ENCODE measurements at regions not wholly inside any gene's neighbourhood (a gene's known extent, or its start where the extent isn't known, plus 50 kb on each side); places are given as distances from the start of the nearest gene placed in this dataset.
"Not testable (repeated sequence)": the region's sequence is repeated elsewhere in the genome, so short reads cannot be mapped to it uniquely, and the experiment has no call there.

DNA sequence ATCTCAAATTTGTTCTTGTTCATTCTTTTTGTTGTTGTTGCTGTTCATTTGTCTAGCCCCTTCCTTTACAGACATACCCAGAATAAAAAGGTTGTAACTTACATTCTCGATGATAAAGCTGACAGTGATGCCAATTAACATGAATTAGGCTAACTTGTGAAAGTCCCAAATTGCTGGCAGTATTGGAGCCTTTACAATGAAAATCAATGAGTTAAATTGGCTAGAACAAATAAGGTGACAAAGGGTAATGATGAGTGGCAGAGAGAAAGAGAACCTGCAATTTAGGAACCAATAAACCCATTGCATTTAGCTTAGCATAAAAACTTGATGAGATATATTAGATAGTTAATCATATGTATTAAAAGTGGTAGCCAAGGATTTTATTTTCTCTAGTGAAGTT lies 521.0 kb downstream of the ADCYAP1 start:
- no peak for DNase-seq

DNA sequence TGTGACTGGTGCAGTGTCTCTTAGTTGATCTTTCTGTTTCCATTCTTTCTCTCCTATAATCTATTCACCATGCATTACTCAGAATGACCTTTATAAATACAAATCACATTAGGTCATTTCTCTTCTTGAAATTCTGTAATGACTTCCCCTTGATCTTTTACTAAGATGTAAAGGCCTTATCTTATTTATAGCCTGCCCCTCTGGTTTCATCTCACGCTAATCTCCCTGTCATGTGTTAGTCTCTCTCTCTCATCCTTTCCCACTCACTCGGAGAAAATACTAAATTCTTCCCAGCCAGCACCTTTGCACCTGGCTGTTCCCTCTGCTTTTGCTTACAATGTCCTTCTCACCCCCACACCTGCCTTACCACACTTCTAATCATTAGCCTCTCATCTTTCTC lies 530.8 kb downstream of the ADCYAP1 start:
- DNase-seq = no peak

DNA sequence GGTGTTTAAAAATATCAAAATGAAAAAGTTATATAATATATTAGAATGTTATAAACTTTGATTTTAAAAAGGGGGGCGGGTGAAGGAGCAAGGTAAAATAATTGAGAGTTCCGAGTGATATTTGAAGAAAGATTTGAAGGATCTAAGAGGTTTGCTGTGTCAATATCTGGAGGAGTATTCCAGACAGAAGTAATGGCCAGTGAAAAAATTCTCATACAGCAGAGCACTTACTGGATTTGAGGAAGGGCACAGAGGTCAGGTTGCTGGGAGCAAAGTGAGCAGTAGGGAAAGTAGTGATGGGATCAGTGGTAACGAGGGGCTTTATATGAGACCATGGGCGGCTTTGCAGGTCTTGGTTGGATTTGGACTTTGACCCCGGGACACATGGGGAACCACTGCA lies 531.5 kb downstream of the ADCYAP1 start:
- no peak for DNase-seq

DNA sequence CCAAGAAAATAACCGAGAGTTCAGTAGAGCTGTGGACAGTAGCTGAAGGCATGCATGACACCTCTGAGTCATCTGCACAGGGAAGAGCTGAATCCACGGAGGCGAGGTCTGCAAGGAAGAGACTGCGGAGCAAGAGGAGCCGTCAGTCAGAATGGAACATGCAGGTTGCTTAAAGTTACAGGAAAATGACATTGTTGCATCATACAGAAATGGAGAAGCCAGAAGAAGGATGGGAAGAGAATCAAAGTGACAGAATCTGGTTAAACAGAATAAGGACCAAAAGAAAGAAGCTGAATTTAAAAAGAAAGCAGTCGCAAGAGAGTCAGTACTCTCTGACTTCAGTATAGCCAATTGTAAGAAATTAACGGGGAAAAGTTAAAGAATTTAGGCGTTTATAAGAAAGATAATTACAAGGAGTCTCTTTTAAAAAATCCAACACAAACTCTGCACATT lies 533.8 kb downstream of the ADCYAP1 start:
- DNase-seq = no peak

DNA sequence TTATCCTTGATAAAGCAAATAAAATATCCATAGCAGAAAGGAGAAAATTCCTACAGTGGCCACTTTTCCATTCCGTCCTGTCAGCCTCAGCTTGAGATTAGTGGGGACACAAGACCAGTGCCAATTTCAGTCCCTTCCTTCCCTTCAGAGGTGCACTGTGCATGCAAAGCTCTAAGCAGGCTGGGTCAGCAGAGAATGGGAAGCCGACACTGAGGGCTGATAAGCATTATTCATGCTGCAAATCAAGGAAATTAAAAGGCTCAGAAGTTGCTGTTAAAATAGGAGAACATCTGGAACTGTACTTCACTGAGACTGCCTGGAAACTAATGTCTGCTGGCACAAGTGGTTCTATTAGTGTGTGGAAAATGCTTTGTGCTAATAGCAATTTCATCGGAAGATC lies 534.3 kb downstream of the ADCYAP1 start:
- no peak for DNase-seq

DNA sequence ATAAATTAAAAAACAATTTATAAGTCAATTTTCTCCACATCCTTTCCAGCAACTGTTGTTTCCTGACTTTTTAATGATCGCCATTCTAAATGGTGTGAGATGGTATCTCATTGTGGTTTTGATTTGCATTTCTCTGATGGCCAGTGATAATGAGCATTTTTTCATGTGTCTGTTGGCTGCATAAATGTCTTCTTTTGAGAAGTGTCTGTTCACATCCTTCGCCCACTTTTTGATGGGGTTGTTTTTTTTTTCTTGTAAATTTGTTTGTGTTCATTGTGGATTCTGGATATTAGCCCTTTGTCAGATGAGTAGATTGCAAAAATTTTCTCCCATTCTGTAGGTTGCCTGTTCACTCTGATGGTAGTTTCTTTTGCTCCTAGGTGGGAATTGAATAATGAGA lies 539.4 kb downstream of the ADCYAP1 start:
- not testable (repeated sequence) for DNase-seq

DNA sequence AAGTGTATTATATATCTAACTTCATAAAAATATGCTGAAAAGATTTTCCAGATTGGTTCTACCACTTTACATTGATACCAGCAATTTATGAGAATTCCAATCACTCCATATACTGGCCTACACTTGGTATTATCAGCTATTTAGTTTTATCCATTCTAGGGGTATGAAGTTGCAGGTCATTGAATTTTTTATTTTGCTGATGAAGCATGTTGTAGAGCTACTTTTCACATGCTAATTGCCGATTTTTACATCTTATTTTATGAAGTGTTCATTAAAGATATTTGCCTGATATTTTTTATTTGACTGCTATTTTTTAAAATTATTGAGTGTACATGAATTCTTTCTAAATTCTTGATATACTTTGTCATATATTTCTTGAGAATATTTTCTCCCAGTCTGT lies 542.1 kb downstream of the ADCYAP1 start:
- DNase-seq = no peak

DNA sequence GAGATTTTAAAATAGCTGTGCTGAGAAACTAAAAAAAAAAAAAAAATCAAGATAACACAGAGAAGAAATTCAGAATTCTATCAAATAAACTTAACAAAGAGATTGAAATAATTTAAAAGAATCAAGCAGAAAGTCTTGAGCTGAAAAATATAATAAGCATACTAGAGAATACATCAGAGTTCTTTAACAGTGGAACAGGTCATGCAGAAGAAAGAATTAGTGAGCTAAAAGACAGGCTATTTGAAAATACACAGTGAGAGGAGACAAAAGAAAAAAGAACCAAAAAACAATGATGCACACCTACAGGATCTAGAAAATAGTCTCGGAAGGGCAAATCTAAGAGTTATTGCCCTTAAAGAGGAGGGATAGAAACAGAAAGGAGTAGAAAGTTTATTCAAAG lies 548.1 kb downstream of the ADCYAP1 start:
- no peak for DNase-seq

DNA sequence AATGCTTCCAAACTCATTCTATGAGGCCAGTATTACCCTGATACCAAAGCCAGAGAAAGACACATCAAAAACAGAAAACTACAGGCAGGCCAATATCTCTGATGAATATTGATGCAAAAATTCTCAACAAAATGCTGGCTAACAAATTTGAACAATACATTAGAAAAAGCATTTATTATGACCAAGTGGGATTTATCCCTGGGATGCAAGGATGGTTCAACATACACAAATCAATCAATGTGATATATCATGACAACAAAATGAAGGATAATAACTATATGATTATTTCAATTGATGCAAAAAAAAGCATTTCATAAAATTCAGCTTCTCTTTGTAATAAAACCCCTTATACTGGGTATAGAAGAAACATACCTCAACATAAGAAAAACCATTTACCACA lies 550.9 kb downstream of the ADCYAP1 start:
- no peak for DNase-seq

DNA sequence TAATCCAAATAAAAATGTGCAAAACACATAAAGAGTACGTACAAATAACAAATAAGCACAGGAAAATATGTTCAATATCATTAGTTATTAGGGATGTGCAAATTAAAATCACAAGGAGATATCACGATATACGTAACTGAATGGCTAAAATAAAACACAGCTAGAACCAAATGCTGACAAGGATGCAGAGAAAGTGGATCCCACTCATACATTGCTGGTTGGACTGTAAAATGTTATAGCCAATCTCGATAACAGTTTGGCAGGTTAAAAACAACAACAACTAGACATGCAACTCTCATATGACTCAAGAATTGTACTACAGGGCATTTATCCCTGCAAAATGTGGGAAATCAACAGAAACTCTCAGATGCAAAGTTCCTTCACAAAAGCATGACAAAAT lies 553.9 kb downstream of the ADCYAP1 start:
- DNase-seq = no peak

DNA sequence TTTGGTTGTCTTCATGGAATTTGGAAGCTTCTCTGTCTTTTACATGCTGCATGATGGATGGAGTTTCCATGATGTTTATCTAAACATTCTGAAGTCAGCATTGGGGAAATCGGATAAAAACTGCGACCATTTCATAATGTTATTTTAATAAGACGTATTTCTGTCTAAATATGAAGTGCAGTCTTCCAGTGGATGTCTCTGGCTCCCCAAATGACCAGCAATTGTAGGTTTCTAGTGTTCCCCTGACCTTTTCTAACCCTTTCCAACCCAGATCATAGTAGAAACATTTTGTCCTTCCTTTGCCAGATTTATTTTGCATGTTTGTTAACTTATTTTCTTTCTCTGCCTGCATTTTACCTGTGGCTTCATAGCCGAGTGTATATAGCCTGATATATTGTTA lies 559.3 kb downstream of the ADCYAP1 start:
- no peak for DNase-seq

DNA sequence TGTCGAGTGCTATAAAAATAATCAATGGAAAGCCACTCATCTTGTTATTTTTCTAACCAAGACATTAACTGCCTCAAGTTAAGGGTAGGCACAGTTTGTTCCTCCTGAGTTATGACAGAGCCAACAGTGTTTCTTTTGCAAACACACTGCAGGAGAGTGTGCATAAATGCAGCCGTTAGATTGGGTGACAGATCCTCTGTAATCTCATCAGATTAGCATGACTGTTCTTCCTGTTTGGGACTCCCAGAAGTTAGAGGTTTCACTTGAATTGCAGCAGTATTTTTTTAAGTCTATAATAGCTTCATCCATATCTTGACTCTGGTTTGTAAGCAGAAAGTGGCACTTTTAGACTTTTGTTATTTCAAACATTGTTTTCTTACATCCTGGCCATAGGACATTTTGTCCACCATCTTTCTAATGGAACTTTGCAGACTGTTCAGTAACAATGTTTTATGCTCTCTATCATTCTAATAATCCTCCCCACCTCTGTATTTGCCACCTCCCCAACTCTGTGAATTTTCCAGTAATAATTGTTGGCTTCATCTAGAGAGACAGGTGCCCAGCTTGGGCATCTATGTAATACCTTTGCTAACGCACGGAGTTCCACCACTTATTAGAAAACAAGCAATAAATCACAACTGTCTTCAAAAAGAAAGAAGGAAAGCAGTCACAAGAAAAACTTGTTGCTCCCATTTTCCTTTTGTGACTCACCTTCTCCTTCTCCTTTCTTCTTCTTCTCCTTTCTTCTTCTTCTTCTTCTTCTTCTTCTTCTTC lies 560.0 kb downstream of the ADCYAP1 start:
- no peak for DNase-seq

DNA sequence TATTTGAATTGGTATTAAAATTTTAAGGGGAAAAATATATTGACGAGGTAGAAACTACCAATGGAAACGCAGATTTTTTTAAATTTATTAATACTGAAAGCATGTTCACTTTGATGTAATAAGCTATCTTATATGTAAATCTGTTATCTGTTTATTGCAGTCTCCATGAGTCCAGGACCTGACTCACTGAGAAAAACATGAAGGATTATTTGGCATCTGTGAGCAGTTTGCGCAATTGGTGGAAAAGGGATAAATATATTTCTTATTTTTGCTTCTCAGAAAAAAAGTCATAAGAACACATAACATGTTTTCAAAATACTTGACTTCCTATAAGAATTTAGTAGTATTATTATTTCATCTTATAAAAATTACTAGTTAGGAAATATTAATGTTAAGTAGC lies 561.4 kb downstream of the ADCYAP1 start:
- DNase-seq = no peak

DNA sequence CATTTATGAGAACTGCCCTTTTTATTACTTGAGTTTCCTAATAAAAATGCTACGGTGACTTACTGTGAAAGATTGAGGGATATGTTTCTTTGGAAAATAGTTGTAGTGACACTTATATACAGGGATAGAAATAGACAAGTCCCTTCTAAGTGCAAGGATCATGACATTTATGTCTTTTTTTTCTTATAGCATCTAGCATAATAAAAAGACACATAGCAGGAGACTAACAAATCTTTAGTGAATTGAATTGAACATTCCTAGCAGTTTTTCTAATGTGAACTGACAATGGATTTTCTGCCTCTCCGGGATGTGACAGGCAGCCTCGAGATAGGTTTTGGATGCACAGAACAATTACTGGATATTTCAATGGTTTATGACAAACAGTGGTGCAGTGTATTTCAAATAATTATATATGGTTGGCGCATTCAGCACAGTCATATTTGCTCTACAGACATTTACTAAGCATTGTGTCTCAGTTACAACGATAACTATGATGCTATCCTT lies 562.8 kb downstream of the ADCYAP1 start:
- no peak for DNase-seq

DNA sequence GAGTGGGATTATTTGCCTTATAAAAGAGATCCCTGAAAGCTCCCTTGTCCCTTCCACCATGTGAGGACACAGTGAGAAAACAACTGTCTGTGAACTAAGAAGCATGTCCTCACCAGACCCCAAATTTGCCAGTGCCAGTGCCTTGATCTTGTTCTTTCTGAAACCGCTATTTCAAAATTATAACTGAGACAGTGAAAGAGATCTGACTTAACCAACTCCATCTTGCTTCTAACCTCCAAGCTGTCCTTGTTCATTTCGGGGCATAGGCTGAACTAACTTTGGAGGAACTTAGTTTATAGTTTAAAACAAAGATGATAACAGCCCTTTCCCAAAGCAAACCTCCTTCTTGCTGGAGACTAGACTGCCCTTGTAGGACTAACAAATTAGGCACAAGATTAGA lies 563.9 kb downstream of the ADCYAP1 start:
- DNase-seq = no peak

DNA sequence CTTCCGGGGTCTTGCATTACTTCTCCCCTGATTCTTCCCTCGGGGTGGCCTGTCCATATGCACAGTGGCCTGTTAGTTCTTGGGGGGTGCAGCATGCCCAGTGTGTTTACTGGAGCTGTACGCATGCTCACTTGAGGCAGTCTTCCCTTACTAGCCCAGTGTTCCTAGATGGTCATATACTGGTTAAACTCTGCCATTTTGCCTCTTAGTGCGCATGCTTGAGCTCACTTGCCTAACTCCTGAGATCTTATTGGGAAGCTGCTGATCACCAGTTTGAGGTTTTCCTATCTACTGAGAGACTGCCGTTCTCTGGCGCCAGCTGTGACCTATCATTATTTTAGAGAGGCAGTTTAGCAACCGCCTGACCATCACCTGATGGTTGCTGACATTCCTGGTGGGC lies 571.2 kb downstream of the ADCYAP1 start:
- no peak for DNase-seq

DNA sequence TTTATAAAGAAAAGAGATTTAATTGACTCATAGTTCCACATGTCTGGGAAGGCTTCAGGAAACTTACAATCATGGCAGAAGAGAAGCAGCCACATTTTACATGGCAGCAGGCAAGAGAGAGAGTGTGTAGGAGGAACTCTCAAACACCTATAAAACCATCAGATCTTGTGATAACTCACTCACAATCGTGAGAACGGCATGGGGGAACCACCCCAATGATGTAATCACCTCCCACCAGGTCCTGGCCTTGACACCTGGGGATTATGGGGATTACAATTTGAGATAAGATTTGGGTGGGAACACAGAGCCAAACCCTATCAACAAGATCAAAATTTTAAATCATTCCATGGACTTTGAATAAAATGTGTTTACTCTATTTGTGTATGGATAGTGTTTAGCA lies 575.6 kb downstream of the ADCYAP1 start:
- DNase-seq = no peak

DNA sequence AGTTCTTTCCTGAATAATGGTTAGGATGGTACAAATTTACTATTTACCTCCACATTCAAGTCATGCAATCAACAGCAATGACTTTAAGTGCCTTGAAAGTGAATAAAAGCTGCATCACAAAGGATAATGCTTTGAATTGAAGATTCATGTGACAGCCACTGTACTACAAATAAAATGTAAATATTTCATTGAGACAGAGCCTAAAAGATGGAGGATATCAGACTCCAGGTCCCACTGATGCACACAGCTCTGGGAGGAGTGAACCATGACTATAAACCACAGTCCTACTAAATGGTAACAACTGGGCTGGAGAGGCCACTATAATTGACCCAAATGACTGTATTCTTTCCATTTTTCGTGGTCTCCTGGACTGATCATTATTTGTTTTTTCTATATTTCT lies 576.9 kb downstream of the ADCYAP1 start:
- DNase-seq = no peak

DNA sequence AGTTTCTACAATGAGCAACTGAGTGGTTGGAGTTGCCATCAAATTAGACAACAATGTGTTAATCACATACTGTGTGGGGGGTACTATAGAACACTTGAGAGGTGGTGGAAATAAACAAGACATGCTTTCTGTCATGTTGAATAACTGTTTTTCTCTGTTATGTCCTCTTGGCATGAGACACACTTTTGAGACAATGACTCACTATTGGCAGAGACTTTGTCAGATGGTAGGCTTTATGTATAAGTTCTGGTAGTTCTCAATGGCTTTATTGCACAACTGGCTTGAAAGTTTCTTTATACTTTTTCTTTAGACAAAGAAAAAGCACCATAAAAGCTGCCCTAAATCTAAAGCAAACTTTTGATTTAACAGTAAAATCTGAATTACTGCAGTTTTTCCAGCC lies 578.7 kb downstream of the ADCYAP1 start:
- peak; percentile 1 for DNase-seq

DNA sequence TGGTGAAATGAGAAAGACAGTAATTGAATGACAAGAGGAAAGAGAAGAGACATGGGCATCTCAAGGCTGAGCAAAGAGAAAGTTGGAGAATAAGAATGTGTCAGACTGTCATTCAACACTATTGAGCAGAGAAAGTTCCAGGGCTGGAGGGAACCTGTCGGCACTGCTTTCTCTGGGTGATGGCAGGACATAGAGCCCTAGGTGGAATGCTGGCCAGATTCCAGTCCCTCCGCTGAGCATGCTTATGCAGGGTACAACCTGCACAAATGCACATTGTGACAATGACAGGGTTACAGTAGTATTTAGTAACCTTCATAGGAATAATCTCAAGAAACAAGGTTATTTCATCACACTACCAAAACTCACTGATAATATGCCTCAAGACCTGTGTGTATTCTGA lies 582.8 kb downstream of the ADCYAP1 start:
- no peak for DNase-seq

DNA sequence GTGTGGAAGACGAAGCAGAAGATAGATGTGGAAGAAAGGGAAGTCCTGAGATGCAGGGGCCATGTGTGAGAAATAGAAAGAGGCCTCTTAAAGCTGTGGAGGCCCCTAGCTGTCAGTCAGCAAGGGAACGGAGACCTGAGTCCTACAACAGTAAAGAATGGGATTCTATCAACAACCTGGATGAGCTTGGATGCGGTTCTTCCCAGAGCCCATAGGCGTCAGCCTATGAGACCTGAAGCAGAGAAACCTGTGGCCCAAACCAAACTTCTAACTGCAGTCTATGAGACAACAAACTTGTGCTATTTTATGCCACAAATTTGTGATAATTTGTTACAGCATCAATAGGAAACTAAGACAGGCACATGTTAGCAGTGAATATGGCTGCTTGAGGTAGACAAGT lies 583.7 kb downstream of the ADCYAP1 start:
- DNase-seq = no peak

DNA sequence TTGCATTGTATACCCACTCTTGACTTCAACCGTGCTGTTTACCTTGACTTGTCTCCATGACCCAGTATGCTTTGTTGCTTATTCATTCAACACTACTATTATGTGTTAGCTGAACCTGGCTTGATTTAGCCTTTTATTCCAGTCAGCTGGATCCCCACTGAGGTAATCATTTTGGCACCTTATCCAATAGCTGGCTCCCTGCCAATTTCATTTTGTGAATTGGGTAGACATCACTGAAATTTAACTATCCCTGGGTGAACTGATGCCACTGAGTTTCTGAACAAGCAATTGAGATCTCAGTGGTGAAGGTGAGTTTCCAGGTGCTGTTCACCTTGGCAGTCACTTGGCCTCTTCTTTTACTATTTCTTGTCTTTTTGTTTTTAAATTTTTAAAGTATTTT lies 584.3 kb downstream of the ADCYAP1 start:
- DNase-seq = no peak

DNA sequence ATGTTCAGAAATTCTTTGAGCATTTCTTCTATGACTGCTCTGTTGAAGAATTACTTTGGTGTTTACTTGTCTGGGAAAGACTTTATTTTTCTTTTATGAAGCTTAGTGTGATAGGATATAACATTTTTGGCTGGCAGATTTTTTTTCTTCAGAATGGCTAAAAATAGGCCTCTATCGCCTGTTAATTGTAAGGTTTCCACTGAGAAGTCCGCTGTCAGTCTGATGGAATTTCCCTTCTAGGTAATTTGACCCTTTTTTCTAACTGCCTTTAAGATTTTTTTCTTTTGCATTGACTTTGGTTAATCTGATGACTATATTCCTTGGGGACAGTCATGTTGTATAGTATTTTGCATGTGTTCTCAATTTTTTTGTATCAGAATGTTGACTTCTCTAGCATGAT lies 590.7 kb downstream of the ADCYAP1 start:
- no peak for DNase-seq

DNA sequence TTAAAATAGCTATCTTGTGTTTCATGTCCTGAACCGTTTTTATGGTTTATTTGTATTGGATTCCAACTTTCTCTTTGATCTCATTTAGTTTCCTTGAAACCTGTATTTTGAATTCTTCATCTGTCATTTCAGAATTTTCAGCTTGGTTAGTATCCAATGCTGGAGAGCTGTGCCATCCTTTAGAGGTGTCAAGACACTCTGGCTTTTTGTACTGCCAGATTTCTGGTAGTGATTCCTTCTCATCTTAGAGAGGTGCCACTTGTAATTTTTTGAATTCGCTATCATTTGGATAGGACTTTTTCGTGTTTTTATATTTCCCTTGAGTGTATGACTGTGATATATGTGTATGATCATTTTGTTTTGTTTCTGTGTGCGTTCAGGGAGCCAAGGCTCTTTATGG lies 591.4 kb downstream of the ADCYAP1 start:
- no peak for DNase-seq

DNA sequence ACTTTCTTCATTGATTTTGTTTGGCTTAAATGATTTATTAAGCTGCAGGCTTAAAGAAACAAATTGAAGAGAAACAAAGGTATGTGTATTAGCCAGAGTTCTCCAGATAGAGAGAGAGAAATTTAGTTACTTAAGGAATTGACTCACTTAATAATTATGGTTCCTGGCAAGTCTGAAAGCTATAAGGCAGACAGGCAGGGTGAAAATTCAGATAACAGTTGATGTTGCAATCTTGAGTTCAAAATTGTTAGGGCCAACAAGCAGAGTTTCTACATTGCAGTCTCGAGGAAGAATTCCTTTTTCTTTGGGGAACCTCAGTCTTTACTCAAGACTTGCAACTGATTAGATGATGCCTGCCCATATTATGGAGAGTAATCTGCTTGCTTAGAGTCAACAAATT lies 593.5 kb downstream of the ADCYAP1 start:
- peak; percentile 20 for DNase-seq
